A204.1 (cell line): ENCODE measurements at regions not wholly inside any gene's neighbourhood (a gene's known extent, or its start where the extent isn't known, plus 50 kb on each side); places are given as distances from the start of the nearest gene placed in this dataset.

Experiments
- FAIRE-seq: peaks from 2 replicates; lab custom pipeline; 2012; peaks lifted over from hg19 to GRCh38; lab: Jason Lieb, UNC

- FAIRE-seq, result no peak
Measured at GRCh38 chr2:35104309-35104708, 1251.3 kb upstream of the CRIM1 start.

- no peak for FAIRE-seq
Measured at GRCh38 chr2:35099342-35099741, 1256.2 kb upstream of the CRIM1 start.

GRCh38 chr2:35082072-35082471 is 1273.5 kb upstream of the CRIM1 start:
- FAIRE-seq, result no peak

GRCh38 chr2:35081622-35082015 is 1274.0 kb upstream of the CRIM1 start:
- no peak for FAIRE-seq

GRCh38 chr2:35081001-35081621 is 1274.5 kb upstream of the CRIM1 start:
- no peak for FAIRE-seq

- no peak for FAIRE-seq
Measured at GRCh38 chr2:35080231-35080910, 1275.2 kb upstream of the CRIM1 start.

GRCh38 chr2:35067420-35067819 is 1288.2 kb upstream of the CRIM1 start:
- no peak for FAIRE-seq

- no peak for FAIRE-seq
Measured at GRCh38 chr2:35063836-35064235, 1291.7 kb upstream of the CRIM1 start.

GRCh38 chr2:35035883-35036282 is 1319.7 kb upstream of the CRIM1 start:
- FAIRE-seq, result no peak

GRCh38 chr2:35033748-35034147 is 1321.8 kb upstream of the CRIM1 start:
- no peak for FAIRE-seq

GRCh38 chr2:35023545-35023944 is 1332.0 kb upstream of the CRIM1 start:
- no peak for FAIRE-seq

GRCh38 chr2:35000453-35000852 is 1355.1 kb upstream of the CRIM1 start:
- FAIRE-seq, result no peak

GRCh38 chr2:34998741-34999140 is 1356.8 kb upstream of the CRIM1 start:
- no peak for FAIRE-seq

- no peak for FAIRE-seq
Measured at GRCh38 chr2:34997779-34998178, 1357.8 kb upstream of the CRIM1 start.

GRCh38 chr2:34995196-34995595 is 1360.4 kb upstream of the CRIM1 start:
- FAIRE-seq, result no peak

- no peak for FAIRE-seq
Measured at GRCh38 chr2:34991508-34992274, 1363.9 kb upstream of the CRIM1 start.

GRCh38 chr2:34985474-34985873 is 1370.1 kb upstream of the CRIM1 start:
- FAIRE-seq, result no peak

GRCh38 chr2:34980689-34981088 is 1374.9 kb upstream of the CRIM1 start:
- no peak for FAIRE-seq

- no peak for FAIRE-seq
Measured at GRCh38 chr2:34979148-34979547, 1376.4 kb upstream of the CRIM1 start.

- no peak for FAIRE-seq
Measured at GRCh38 chr2:34961822-34962221, 1362.7 kb upstream of the FAM98A start.

- FAIRE-seq, result no peak
Measured at GRCh38 chr2:34954758-34955157, 1355.7 kb upstream of the FAM98A start.

GRCh38 chr2:34950797-34951196 is 1351.7 kb upstream of the FAM98A start:
- FAIRE-seq, result no peak

- FAIRE-seq, result no peak
Measured at GRCh38 chr2:34949316-34949715, 1350.2 kb upstream of the FAM98A start.

- FAIRE-seq, result no peak
Measured at GRCh38 chr2:34936089-34936488, 1337.0 kb upstream of the FAM98A start.
